Activated CD8-positive, alpha-beta memory T cell treated with anti-CD3 and anti-CD28 coated beads, Interleukin-2, amount 50 U/mL, for 48 hours (primary cell): ENCODE measurements at regions not wholly inside any gene's neighbourhood (a gene's known extent, or its start where the extent isn't known, plus 50 kb on each side); places are given as distances from the start of the nearest gene placed in this dataset.
"Not testable (repeated sequence)": the region's sequence is repeated elsewhere in the genome, so short reads cannot be mapped to it uniquely, and the experiment has no call there.

Source experiments
- DNase-seq: peaks from one replicate; pipeline ENCODE4 v3.0.0-alpha.2; 2020

DNA sequence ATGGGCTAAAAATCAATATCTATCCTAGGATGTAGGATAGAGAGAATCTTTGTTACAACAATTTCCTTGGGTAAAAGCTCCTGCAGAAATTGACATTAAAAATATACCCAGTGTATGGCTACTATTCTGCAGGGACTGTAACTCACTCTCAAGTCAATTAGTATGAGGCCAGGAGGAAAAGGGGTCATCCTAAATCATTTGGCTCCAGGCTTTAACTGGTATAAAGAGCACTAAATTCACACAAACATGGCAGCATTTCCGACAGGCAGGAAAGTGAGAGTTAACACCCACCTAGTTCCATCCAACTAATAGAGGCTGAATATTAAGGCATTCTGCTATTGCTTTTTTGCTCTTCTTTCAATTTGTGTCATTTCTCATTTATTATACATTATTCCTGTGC is 218.6 kb upstream of the C1orf87 start:
- no peak for DNase-seq

DNA sequence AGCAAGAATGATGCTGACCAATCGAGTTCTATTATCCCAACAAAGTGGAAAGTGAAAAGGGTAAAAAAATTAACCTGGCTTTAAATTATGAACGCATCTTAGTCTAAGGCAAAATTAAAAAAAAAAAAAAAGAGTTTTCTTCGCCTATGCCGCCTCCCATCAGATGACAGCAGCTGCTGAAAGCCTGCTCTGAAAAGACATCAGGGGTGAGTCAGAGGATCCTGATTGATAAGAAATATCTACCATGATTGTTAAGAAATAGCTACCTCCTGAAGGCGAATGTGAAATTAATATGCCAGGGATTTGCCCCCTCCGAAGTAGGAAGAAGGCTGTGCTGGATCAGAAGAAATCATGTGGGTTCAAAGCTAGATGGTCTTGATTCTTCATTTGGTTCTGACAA is 216.8 kb upstream of the C1orf87 start:
- no peak for DNase-seq

DNA sequence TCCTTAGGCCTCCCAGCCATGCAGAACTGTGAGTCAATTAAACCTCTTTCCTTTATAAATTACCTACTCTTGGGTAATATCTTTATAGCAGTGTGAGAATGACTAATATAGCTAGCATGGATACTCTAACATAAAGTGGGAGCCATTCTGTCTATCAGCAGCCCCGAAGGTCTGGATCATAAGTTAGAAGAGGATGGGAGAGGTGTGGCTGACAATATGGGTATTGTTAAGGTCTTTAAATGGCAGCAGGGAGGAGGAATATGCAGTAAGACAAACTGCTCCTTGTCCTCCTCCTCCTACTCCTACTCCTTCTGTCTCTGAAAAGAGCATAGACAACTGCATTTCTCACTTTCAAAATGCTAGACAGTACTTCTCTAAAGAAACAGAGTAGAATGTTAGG is 214.0 kb upstream of the C1orf87 start:
- DNase-seq = no peak

DNA sequence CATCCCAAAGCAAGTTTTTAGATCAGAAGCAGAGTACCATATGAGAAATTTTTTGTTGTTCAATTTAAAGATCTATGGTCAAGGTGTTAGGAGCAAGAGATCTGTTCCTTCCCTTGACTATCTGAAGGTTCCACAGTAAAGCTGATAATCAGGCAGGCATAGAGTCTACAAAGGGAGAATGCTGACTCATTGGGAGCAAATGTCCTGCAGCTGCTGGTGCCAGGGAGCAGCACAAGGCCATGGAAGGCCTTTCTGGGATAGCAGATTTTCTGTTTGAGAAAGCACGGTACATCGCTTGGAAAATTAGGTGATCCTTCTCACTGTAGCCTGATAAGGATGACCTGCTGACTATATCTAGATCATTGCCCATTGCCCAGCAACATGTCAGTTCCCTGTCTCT is 210.1 kb upstream of the C1orf87 start:
- DNase-seq = no peak

DNA sequence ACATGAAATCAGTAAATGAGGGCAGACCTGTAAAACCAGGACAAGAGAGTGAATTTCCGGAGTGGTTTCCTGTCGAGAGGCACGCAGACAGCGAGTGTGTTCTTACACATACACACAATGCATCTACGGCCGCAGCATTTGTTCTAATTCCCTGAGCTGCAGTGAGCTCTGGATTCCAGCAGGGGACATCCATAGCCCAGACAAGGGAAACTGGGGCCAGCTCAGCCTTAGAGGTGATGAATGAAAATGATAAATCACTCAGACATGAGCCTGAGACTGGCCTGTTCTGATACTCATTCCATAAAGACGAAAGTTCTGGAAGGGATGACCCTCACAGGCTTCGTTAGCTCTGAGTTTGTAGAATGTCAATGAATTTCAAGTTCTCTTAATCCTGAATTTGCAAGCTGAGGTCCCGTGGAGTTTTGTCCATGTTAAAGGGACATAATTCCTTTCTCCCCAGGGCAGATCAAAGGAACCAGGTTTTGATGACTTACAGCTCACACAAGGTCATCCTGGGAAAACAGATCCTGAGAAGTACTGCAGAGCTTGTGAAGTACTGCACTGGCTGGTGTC is 207.9 kb upstream of the C1orf87 start:
- peak; percentile 53 for DNase-seq

DNA sequence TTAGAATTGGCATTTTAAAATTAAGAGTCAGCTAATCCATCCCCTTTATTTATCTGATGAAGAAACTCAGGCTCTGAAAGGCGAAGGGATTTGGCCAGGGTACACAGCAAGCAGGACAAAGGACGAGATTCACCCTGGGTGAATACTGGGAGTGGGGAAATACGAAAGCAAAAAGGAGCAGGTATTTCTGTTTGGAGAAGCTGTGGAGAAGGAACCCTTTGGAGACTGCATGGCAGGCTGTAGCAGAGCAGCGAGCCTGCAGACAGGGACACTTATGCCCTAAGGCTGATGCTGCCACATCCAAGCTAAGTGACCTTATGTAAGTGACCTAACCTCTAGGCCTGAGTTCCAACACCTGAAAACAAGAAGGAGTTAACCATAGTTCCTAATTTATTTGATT is 207.2 kb upstream of the C1orf87 start:
- DNase-seq = no peak

DNA sequence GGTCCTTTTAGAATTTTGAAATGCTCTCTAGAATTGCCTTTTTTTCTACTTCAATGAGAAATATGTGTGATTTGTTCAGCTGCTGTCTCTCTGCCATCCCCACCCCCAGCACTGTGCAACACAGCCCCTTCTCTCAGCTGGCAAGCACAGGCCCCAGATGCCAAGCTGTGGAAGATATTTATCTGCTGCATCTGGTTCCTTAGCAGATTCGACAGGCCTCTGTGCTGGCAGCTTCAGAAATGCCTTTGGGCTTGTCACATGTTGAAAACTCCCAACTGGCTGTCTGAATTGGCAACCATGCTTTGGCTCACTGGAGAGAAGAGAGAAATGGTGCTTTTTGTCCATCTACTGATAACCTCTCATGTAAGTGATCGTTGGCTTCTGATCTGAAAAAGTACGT is 206.7 kb upstream of the C1orf87 start:
- DNase-seq = no peak

DNA sequence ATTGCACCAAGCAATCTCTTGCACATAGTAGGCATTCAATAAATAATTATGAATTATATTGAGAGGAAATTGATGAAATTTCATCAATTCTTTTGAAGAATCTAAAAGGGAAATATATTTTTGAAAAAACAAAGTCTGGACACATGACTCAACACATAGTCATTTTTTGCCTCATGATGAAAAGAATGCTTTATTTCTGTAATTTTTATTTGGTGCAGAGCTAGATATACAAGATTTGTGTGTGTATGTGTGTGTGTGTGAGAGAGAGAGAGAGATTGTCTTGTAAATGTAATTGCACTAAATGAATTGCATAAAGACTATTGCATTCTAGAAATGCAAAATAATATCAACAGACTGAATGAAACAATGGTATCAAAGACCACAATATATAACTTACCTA is 206.2 kb upstream of the C1orf87 start:
- no peak for DNase-seq

DNA sequence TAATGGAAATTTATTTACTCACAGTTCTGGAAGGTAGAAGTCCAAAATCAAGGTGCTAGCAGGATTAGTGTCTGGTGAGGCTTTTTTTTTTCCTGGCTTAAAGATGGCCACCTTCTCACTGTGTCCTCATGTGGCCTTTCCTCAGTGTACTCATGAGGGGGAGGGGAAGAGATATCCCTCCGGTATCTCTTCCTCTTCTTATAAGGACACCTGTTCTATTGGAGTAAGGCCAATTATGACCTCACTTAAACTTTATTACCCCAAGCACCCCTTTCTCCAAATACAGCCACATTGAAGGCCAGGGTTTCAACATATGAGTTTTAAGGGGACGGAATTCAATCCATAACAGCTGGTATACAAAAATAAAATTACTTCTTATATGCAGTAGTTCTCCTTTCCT is 203.7 kb upstream of the C1orf87 start:
- DNase-seq = no peak

DNA sequence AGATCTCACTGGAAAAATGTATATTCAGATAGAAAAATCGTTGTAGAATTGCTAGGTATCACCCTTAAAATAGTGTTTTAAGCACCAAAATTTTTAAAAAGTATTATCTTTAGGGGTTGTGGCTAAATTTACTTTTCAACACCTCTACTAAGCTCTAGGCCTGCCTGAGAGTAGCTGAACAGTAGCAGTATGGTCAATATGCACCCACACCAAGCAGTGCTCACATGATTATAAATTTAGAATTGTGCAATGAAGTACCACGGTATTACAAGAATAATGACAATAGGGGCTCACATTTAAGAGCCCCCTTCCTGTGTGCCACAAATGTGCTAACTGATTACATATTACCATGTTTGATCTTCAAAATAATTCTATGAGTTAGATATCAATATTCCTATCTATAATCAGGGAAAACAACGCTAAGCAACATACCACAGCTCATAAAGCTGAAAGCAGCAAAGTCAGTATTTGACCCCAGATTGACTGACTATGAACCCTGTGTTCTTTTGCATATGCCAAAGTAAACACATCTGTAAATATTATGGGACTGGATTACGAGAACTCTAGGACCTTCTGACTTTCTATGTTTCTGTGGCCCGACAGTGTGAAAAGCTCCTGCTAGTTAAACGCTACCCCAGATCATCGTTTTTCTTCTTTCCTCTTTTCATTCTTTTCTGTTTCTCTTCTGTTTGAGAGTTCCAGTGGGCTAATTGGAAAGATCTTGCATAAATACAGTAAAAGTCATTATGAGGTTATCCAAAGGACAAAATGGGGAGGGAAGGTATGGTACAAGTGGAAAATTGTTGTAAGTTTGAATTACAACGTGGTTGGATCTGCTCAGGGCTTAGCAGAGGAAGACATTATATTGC is 201.1 kb upstream of the C1orf87 start:
- DNase-seq = no peak

DNA sequence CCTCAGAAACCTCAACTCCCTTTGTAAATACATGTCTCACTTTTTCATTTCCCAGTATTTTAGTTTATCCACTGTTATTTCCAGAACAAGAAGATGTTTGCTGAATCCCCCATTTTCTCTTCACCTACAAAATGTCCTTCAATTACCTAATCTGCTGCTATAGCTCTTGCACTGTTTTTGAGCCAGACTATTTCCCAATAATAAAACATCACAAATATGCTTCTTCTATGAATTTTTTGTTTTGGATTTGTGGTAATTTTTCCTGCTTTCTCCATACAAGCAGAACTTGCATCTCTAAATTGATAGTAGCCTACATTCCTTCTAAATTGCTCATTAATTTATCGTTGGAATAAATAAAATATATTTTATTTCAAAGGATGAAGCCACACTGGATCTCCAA is 199.6 kb upstream of the C1orf87 start:
- DNase-seq = no peak

DNA sequence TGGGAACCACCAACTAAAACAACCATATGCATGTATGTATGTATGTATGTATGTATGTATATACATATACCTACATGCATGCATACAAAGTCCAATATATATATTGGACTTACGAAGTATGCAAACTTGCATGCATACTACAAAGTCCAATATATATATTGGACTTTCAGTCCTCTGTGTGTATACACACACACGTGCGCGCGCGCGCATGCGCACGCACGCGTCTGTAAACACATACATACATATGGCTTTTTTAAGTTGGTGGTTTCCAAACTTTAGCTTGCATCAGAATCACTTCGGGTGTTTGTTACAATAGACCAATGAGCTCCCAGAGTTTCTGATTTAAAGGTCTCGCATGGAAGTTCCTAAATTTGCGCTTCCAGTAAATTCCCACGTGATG is 197.5 kb upstream of the C1orf87 start:
- DNase-seq = no peak

DNA sequence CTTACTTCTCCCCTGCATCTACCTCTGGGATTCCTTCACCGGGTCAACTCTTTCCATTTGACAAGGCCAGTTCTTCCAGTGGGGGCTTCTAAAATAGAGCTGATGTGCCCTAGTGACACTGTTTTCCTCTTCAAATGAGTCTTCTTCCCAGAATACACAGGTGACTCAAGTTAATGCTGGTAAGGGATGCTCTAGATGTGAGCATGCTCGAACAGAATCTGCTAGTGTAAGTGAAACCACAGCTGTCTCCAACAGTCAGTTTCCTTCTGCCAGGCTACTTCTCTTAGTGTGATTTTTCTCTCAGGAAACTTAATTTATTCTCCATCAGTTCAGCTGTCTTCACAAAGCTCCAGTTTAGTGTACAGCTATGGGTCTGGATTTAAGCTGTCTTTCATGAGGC is 194.9 kb upstream of the C1orf87 start:
- no peak for DNase-seq

DNA sequence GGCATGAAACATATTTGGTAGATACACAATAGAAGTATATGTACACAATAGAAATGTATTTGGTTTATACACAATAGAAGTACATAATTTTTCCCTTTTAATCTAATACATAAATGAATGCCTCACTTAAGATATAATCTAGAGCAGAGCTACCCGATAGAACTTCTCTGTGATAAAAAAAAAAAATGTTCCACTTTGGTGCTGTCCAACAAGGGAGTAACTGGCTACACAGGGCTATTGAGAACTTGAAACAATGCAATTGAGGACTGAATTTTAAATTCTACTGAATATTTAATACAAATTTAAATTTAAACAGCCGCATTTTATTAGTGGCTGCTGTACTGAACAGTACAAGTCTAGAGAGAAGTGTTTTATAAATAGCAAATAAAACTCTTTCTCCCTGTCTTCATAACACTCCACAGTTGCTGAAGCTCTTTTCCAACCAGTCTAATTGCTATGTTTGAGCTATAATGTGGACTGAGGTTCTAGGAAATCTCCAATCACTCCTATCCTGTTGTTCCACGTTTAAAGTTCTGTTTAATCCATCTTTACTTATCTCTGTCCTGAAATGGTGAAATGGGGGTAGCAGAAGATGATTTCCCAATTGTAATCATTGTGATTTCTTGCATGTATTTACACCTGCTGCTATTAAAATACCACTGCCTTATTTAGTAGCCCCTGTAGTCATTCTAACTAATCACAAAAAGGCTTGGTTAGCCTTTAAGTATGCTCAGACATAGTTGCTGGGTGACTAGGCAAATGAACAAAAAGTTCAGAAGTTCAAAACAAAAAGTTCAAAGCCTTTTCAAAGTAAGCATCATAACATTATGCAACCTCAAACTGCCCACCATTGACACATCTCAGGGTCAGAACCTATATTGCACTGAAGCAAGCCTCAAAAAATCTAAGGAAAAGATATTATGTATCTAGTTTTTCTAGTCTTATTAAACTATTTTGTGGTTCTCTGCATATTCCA is 192.3 kb upstream of the C1orf87 start:
- no peak for DNase-seq

DNA sequence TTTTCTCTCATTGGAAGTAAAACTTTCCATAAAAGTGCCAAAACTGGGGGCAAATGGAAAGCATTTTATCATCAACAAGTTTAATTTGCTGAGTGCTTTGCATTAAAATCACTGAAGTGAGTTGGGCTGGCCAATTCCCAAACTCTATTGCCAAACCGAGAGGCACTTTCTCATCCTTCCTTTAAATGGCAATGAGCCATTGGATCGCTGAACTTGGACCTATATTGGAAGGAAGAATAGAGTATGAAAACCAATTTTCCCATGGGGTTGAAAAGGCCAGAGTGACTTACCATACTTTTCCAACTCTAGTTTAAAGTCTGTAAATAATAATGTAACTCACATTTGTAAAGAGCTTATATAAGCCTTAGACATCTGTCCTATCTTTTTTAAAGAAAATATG is 189.1 kb upstream of the C1orf87 start:
- no peak for DNase-seq

DNA sequence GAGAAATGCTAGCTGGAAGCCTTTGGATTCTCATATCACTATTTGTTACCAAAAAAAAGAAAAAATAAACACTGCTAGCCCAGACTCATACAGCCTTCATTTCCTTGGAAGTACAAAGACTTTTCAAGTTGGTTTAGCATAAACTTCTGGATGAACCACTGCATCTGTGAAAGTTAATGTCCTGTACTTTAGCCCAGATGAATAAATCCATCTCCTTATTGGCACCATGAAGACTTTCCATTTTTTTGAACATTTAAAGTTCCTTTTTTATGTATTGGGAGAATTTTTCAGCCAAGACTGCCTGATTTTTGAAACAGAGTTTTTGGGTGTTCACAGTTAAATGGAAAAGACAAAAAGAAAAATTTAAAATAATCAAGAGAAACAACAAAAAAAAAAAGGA is 184.0 kb upstream of the C1orf87 start:
- DNase-seq = no peak

DNA sequence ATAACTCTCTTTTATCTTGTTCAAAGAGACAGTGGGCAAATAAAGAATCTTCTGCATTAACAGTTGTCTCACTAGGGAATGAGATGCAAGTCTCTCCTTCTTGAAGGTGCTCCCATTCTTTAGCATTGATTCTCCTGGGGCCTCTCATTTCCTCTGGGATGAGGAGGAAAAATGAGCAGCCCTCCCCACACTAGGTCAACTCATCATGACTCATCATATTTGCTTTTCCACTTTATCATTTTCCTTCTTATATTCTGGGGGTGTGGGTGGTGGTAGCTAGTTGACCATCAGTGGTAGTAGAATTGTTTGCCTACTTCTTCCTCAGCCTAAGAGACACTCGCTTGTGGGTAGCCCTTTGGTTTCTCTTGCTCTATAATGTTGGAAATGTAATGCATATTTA is 182.0 kb upstream of the C1orf87 start:
- no peak for DNase-seq

DNA sequence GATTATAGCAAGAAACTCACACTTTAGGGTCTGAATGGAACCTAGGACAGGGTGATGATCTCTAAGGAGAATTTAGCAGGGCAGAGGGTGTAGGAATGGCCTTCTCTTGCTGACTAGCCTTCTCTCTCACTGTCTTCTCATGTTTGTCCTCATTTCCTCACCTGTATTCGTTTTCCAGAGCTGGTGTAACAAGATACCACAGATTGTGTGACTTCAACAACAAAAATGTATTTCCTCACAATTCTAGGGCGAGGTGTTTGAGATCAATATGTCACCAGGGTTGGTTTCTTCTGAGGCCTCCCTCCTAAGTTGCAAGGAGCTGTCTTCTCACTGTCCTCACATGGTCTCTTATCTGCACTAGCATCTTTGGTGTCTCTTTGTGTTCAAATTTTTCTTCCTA is 177.9 kb upstream of the C1orf87 start:
- no peak for DNase-seq

DNA sequence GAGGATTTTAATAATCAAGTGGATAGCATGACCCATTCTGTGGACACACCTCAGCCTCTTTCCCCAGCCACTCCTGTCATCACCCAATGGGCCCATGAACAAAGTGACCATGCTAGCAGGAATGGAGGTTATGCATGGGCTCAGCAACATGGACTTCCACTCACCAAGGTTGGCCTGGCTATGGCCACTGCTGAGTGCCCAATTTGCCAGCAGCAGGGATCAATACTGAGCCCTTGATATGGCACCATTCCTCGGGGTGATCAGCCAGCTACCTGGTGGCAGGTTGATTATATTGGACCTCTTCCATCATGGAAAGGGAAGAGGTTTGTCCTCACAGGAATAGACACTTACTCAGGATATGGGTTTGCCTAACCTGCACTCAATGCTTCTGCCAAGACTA is 173.9 kb upstream of the C1orf87 start:
- DNase-seq = not testable (repeated sequence)

DNA sequence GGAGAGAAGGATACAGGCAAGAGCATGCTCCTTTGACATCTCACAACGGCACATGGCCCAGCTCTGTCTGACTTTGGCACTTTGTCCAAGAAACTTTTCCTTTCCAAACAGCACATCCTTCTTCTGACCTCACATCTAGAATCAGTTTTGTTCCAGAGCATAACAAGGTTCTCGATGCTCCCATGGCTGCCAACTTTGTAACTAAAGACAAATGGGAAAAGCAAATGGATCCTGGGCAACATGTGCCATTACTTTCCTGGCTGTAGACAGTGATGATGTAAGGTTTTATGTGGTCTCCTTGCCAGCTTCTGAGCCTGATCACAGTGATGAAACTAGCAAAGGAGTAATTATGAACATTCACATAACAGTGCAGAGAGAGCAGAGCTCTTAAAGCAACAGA is 171.8 kb upstream of the C1orf87 start:
- DNase-seq = no peak

DNA sequence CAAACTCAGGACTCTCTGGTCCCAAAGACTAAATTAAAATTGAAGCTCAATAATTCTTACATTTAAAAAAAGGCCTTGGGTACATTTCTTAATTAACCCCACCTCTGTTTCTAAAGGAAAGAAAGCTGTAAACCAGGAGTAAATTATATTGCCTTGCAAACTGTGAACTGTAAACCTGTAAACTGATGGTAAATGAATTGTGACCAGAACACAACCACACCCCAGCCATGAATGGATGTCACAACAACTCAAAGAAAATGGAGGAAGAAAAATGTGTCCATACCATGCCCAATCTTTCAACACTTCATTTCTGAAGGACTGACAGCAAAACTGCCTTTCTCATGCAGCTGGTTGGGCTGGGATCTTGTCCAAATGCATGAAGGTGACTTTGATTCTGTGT is 171.3 kb upstream of the C1orf87 start:
- DNase-seq = no peak

DNA sequence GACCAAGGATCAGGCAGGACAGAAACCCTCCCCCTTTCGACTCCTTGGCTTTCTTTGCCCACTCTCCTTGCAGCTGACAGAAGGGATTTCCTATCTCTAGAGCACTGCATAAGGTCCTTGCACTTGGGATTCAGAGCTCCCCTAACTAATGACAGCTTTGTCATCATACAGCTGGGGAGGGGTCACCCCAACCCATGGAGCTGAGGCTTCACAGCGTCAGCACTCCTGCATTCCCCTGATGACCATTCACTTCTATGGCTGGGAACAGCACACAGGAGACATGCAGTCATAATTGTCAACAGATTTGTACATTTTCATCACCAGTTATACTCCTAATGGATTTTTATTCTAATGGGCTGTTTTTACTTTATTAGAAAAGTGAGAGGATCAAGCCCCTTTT is 161.7 kb upstream of the C1orf87 start:
- DNase-seq = no peak

DNA sequence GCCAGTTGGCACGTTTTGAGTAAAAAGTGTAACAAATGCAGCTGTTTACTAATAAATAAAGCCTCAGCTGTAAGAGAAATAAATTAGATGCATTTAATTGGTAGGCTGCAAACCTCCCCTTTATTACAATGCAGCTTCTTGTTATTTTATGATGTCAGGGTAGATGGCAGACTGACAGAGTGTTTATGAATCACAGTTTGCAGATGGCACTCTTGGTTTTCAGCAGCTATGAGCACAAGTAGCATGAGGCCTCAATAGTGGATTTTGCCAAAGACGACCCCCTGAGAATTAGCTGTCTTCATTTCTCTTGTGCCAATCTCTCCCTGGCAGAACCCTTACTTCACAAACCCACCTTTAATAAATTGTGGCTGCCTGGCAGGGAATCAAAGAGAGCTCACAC is 161.2 kb upstream of the C1orf87 start:
- no peak for DNase-seq

DNA sequence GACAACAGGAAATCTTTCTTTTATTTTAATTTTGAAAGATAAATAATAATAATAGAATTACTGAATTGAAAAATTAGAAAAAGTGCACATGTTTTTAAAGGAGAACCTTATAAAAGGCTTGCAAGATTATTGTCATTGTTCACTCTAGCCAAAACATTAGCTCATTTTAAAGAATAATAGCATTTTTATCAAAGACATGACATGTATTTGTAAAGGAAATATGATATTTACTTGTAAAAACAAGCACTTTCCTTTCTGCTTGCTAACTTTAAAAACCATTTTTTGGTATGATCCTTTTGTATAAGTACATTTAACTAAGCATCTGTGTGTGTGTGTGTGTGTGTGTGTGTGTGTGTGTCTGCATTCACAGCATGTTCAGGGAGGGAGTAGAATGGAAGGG is 156.3 kb upstream of the C1orf87 start:
- DNase-seq = no peak
